ENCODE measurements at regions not wholly inside any gene's neighbourhood (a gene's known extent, or its start where the extent isn't known, plus 50 kb on each side); places are given as distances from the start of the nearest gene placed in this dataset.
"Not testable (repeated sequence)": the region's sequence is repeated elsewhere in the genome, so short reads cannot be mapped to it uniquely, and the experiment has no call there.

- WGBS, 4 donors, result 94 to 97% (median 96%) methylated on average over 15 of the region's 15 CpGs
- intact Hi-C loops (cut with DNase I), result no loop called here
- H3K27ac ChIP-seq, result no peak overlapping the region
- no peak for TF ChIP-seq CTCF (IDR thresholded peaks at IDR 0.05)
- no peak for TF ChIP-seq POLR2A (IDR thresholded peaks at IDR 0.05)
- no peaks in the 10 kb centered on the region for H3K9me3 ChIP-seq (replicated peaks in 1 of 3)
- peaks cover 14 to 26% of the 10 kb centered on the region in 2 donors for H3K4me1 ChIP-seq (replicated peaks in 1 of 2)
- no peak for DNase-seq
- no peaks in the 10 kb centered on the region for H3K36me3 ChIP-seq (replicated peaks in 1 of 2)
- no peak overlapping the region for H3K4me3 ChIP-seq
- no peaks in the 10 kb centered on the region for H3K27me3 ChIP-seq
These were observed 104.6 kb downstream of the USP22 start for GRCh38 chr17:20938244-20938643.

DNA sequence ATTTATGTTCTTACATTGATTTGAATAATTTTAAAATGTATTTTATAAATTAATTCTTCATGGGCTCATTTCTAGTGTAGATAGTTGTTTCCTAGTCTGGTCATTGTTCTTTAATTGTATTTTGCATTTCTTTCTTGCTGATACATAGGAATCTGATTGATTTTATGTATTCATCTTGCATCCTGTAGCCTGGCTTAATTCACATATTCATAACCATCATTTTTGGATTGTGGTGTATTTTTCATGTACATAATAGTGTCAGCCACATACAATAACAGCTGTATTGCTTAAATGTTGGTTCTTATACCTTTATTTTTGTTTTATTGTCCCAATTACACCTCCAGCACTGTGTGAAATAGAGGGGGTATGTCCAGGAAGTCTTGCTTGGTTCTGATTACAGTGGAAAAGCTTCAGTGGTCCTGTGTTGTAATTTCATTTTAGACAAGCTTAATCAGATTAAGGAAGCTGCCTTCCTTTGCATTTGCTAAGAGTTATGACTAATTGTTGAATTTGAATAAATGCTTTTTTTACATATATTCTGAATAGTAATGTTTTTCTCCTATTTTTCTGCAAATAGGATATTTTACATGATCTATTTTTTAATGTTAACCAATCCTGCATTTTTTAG is 103.7 kb downstream of the USP22 start:
- no peak overlapping the region for H3K27ac ChIP-seq
- H3K36me3 ChIP-seq (replicated peaks in 1 of 2), result no peaks in the 10 kb centered on the region
- peaks cover 14 to 26% of the 10 kb centered on the region in 2 donors for H3K4me1 ChIP-seq (replicated peaks in 1 of 2)
- H3K9me3 ChIP-seq (replicated peaks in 1 of 3), result no peaks in the 10 kb centered on the region
- no peak for TF ChIP-seq CTCF (IDR thresholded peaks at IDR 0.05)
- TF ChIP-seq POLR2A (IDR thresholded peaks at IDR 0.05), result no peak
- no peak overlapping the region for H3K4me3 ChIP-seq
- no peaks in the 10 kb centered on the region for H3K27me3 ChIP-seq
- intact Hi-C loops (cut with DNase I), result no loop called here
- DNase-seq, result no peak

GRCh38 chr17:20941872-20942271 is 100.9 kb downstream of the USP22 start:
- peaks cover 3 to 7% of the 10 kb centered on the region in 2 donors for H3K4me1 ChIP-seq (replicated peaks in 1 of 2)
- DNase-seq, result no peak
- TF ChIP-seq POLR2A (IDR thresholded peaks at IDR 0.05), result no peak
- TF ChIP-seq CTCF (IDR thresholded peaks at IDR 0.05), result no peak
- H3K36me3 ChIP-seq (replicated peaks in 1 of 2), result no peaks in the 10 kb centered on the region
- H3K9me3 ChIP-seq (replicated peaks in 1 of 3), result no peaks in the 10 kb centered on the region
- H3K27me3 ChIP-seq, result no peaks in the 10 kb centered on the region
- no peak overlapping the region for H3K4me3 ChIP-seq
- WGBS, 4 donors, result 85 to 96% (median 92%) methylated on average over 3 to 5 of the region's 5 CpGs
- no peak overlapping the region for H3K27ac ChIP-seq
- intact Hi-C loops (cut with DNase I), result no loop called here

GRCh38 chr17:20944014-20944865 is 98.6 kb downstream of the USP22 start:
- Histone ChIP-seq H3K27ac (no peak overlapping the region), H3K4me3 (no peak overlapping the region), H3K9me3 (replicated peaks in 1 of 3) (no peaks in the 10 kb centered on the region), H3K27me3 (no peaks in the 10 kb centered on the region), H3K4me1 (replicated peaks in 1 of 2) (no peaks in the 10 kb centered on the region), H3K36me3 (replicated peaks in 1 of 2) (no peaks in the 10 kb centered on the region)
- TF ChIP-seq POLR2A (IDR thresholded peaks at IDR 0.05) (no peak), CTCF (IDR thresholded peaks at IDR 0.05) (peak in 4 of 6 experiments; percentile 33 to 54 (median 45))
- DNase-seq, result peak in 6 of 7 donors; percentile 48 to 74 (median 64)
- intact Hi-C loops (cut with DNase I), result no loop called here
- WGBS, 4 donors, result 54 to 66% (median 59%) methylated on average over 10 to 12 of the region's 12 CpGs

DNA sequence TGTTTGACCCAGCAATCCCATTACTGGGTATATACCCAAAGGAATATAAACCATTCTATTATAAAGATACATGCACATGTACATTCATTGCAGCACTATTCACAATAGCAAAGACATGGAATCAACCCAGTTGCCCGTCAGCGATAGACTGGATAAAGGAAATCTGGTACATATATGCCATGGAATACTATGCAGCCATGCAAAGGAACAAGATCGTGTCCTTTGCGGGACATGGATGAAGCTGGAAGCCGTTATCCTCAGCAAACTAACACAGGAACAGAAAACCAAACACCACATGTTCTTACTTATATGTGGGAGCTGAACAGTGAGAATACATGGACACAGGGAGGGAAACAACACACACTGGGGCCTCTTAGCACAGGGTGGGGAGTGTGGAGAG is 95.1 kb downstream of the USP22 start:
- DNase-seq; H3K27me3 ChIP-seq; H3K27ac ChIP-seq; H3K4me1 ChIP-seq (replicated peaks in 1 of 2); H3K9me3 ChIP-seq (replicated peaks in 1 of 3); H3K4me3 ChIP-seq; H3K36me3 ChIP-seq (replicated peaks in 1 of 2); intact Hi-C loops (cut with DNase I): not testable (repeated sequence)
- WGBS, 4 donors, result 90 to 97% (median 93%) methylated on average over 5 of the region's 5 CpGs

Data from adrenal gland (tissue), 9 donors.